H9 (cell line): ENCODE measurements at regions not wholly inside any gene's neighbourhood (a gene's known extent, or its start where the extent isn't known, plus 50 kb on each side); places are given as distances from the start of the nearest gene placed in this dataset.

ENCODE experiments used
- DNase-seq: peaks from one replicate; pipeline ENCODE4 v3.0.0-alpha.2; 2017
- H2AFZ ChIP-seq: one replicate; pipeline ENCODE4 v1.6.1; 2013; ENCODE audit warnings: mild to moderate bottlenecking, low read length, control low read depth, moderate library complexity
- H2AK5ac ChIP-seq: 2 replicates; pipeline ENCODE4 v1.6.1; 2013; ENCODE audit warnings: low read length, control low read depth, mixed read lengths; ENCODE audit not compliant: insufficient read length
- H2BK120ac ChIP-seq: one replicate; pipeline ENCODE4 v1.6.1; 2013; ENCODE audit warnings: low read depth, mild to moderate bottlenecking, low read length, control low read depth, inconsistent platforms; ENCODE audit not compliant: poor library complexity, severe bottlenecking
- H2BK12ac ChIP-seq: 2 replicates; pipeline ENCODE4 v1.6.1; 2013; ENCODE audit warnings: low read length, control low read depth, mixed read lengths, low read depth; ENCODE audit not compliant: insufficient read length
- H2BK15ac ChIP-seq: 2 replicates; pipeline ENCODE4 v1.6.1; 2013; ENCODE audit warnings: low read depth, low read length, control low read depth
- H2BK20ac ChIP-seq: one replicate; pipeline ENCODE4 v1.6.1; 2013; ENCODE audit warnings: low read depth, mild to moderate bottlenecking, low read length, control low read depth, inconsistent platforms; ENCODE audit not compliant: poor library complexity, severe bottlenecking
- H2BK5ac ChIP-seq: 2 replicates; pipeline ENCODE4 v1.6.1; 2013; ENCODE audit warnings: low read length, control low read depth, mixed read lengths; ENCODE audit not compliant: insufficient read length
- H3K14ac ChIP-seq: 2 replicates; pipeline ENCODE4 v1.6.1; 2013; ENCODE audit warnings: low read length, control low read depth; ENCODE audit not compliant: insufficient read depth
- H3K18ac ChIP-seq: 2 replicates; pipeline ENCODE4 v1.6.1; 2013; ENCODE audit warnings: low read depth, mild to moderate bottlenecking, mixed read lengths, low read length, control low read depth; ENCODE audit not compliant: insufficient read length
- H3K23ac ChIP-seq: 2 replicates; pipeline ENCODE4 v1.6.1; 2013; ENCODE audit warnings: low read length, control low read depth, mixed read lengths, low read depth; ENCODE audit not compliant: insufficient read length
- H3K23me2 ChIP-seq: 2 replicates; pipeline ENCODE4 v1.6.1; 2013; ENCODE audit warnings: low read depth, mild to moderate bottlenecking, mixed read lengths, low read length, control low read depth; ENCODE audit not compliant: insufficient read length, poor library complexity, severe bottlenecking
- H3K27ac ChIP-seq: 2 replicates; pipeline ENCODE4 v1.5.1; 2013; ENCODE audit warnings: low read length, control low read depth, mixed read lengths, low read depth; ENCODE audit not compliant: insufficient read length
- H3K27me3 ChIP-seq: 2 replicates; pipeline ENCODE4 v1.6.1; 2013; ENCODE audit warnings: low read length, control low read depth, inconsistent platforms; ENCODE audit not compliant: insufficient read depth
- H3K4ac ChIP-seq: 2 replicates; pipeline ENCODE4 v1.6.1; 2013; ENCODE audit warnings: low read depth, mild to moderate bottlenecking, control low read depth, inconsistent platforms, low read length, moderate library complexity
- H3K4me1 ChIP-seq: 2 replicates; pipeline ENCODE4 v1.6.1; 2013; ENCODE audit warnings: low read length, control low read depth, inconsistent platforms; ENCODE audit not compliant: insufficient read depth
- H3K4me2 ChIP-seq: 2 replicates; pipeline ENCODE4 v1.6.1; 2013; ENCODE audit warnings: low read length, control low read depth, mixed read lengths; ENCODE audit not compliant: insufficient read length, insufficient read depth
- H3K56ac ChIP-seq: 2 replicates; pipeline ENCODE4 v1.6.1; 2013; ENCODE audit warnings: low read depth, mild to moderate bottlenecking, mixed read lengths, low read length, control low read depth; ENCODE audit not compliant: insufficient read length
- H3K79me1 ChIP-seq: 2 replicates; pipeline ENCODE4 v1.6.1; 2013; ENCODE audit warnings: low read depth, mild to moderate bottlenecking, moderate library complexity, low read length, control low read depth, inconsistent platforms; ENCODE audit not compliant: insufficient read depth, poor library complexity, severe bottlenecking
- H3K79me2 ChIP-seq: 2 replicates; pipeline ENCODE4 v1.6.1; 2013; ENCODE audit warnings: low read length, control low read depth, inconsistent platforms; ENCODE audit not compliant: insufficient read depth
- H3K9ac ChIP-seq: 2 replicates; pipeline ENCODE4 v1.6.1; 2013; ENCODE audit warnings: low read length, control low read depth, mixed read lengths; ENCODE audit not compliant: insufficient read length; ENCODE audit errors: extremely low read depth
- H3K9me3 ChIP-seq: one replicate; pipeline ENCODE4 v1.6.1; 2013; ENCODE audit warnings: low read depth, low read length, inconsistent platforms; ENCODE audit not compliant: control insufficient read depth
- H3T11ph ChIP-seq: one replicate; pipeline ENCODE4 v1.6.1; 2013; ENCODE audit warnings: mild to moderate bottlenecking, low read length, control low read depth, inconsistent platforms
- H4K20me1 ChIP-seq: one replicate; pipeline ENCODE4 v1.6.1; 2013; ENCODE audit not compliant: control insufficient read depth, insufficient read length, insufficient read depth
- H4K5ac ChIP-seq: 2 replicates; pipeline ENCODE4 v1.6.1; 2013; ENCODE audit warnings: low read depth, mild to moderate bottlenecking, mixed read lengths, low read length, control low read depth; ENCODE audit not compliant: insufficient read length
- H4K8ac ChIP-seq: replicated peaks from 2 replicates; pipeline ENCODE4 v1.6.1; 2013; ENCODE audit warnings: low read length, control low read depth, mixed read lengths, low read depth; ENCODE audit not compliant: insufficient read length
- H4K91ac ChIP-seq: 2 replicates; pipeline ENCODE4 v1.6.1; 2013; ENCODE audit warnings: low read depth, mild to moderate bottlenecking, moderate library complexity, mixed read lengths, low read length, control low read depth; ENCODE audit not compliant: insufficient read length
- H3K27ac Mint-ChIP-seq, 3 experiments: 2 replicates in 2 of 3; 3 replicates in 1 of 3; pipeline ENCODE4 v1.8.0; 2020 to 2021; ENCODE audit warnings: mixed read lengths in 3 of 3, mild to moderate bottlenecking in 1 of 3, moderate library complexity in 1 of 3
- H3K27me3 Mint-ChIP-seq: 2 replicates; pipeline ENCODE4 v1.8.0; 2021; ENCODE audit warnings: low read depth, mild to moderate bottlenecking, moderate library complexity, mixed read lengths
- H3K36me3 Mint-ChIP-seq, 3 experiments: 2 replicates in 2 of 3; 3 replicates in 1 of 3; pipeline ENCODE4 v1.8.0; 2020 to 2021; ENCODE audit warnings: low read depth in 3 of 3, mixed read lengths in 3 of 3; ENCODE audit not compliant: insufficient read depth in 1 of 3
- H3K4me1 Mint-ChIP-seq, 2 experiments: 2 replicates each; pipeline ENCODE4 v1.8.0; 2020; ENCODE audit warnings: mixed read lengths in 2 of 2
- H3K4me3 Mint-ChIP-seq, 2 experiments: 2 replicates in 1 of 2; 3 replicates in 1 of 2; pipeline ENCODE4 v1.8.0; 2020 to 2021; ENCODE audit warnings: mild to moderate bottlenecking in 2 of 2, mixed read lengths in 2 of 2, moderate library complexity in 1 of 2
- H3K9me3 Mint-ChIP-seq, 2 experiments: 2 replicates in 1 of 2; 3 replicates in 1 of 2; pipeline ENCODE4 v1.8.0; 2020; ENCODE audit warnings: mild to moderate bottlenecking in 2 of 2, mixed read lengths in 2 of 2, moderate library complexity in 1 of 2
- CTCF ChIP-seq: fragments of 200-600 bp; sonication (generic); conservative IDR thresholded peaks from 3 replicates; pipeline ENCODE4 v1.8.0; 2021; ENCODE audit warnings: antibody characterized with exemption, mild to moderate bottlenecking
- WGBS: extraction: QIAGEN DNeasy Blood & Tissue Kit; methylation state at CpG from one replicate; pipeline ENCODE4 v1.1.7; 2013; ENCODE audit warnings: missing lambda C conversion rate, low lambda C conversion rate, mixed read lengths; ENCODE audit not compliant: insufficient read length; ENCODE audit errors: extremely low coverage; 5-methylcytosine and 5-hydroxymethylcytosine counted together

GRCh38 chr16:5861241-5861640, 763.6 kb upstream of the EEF2KMT start:
- Histone ChIP-seq H4K5ac (no peak overlapping the region), H2AFZ (no peak overlapping the region), H4K20me1 (peaks cover 2% of the 10 kb centered on the region), H3K27ac (no peak overlapping the region), H3K23ac (no peak overlapping the region), H2BK5ac (no peak overlapping the region), H3K4me2 (no peak overlapping the region), H3K9ac (no peak overlapping the region), H4K91ac (no peak overlapping the region), H2BK15ac (no peak overlapping the region), H3K14ac (no peak overlapping the region), H3K79me2 (no peaks in the 10 kb centered on the region), H3K27me3 (no peaks in the 10 kb centered on the region), H3K4me1 (peaks cover 7% of the 10 kb centered on the region; the same call in 1 of the 2 replicates), H2BK12ac (no peak overlapping the region), H3K56ac (no peak overlapping the region), H3K9me3 (no peaks in the 10 kb centered on the region), H2BK120ac (no peak overlapping the region), H4K8ac (no peak overlapping the region), H3K23me2 (no peaks in the 10 kb centered on the region), H3K79me1 (no peaks in the 10 kb centered on the region), H3K18ac (no peak overlapping the region), H2BK20ac (no peak overlapping the region), H3K4ac (no peak overlapping the region), H2AK5ac (no peak overlapping the region), H3T11ph (no peak overlapping the region)
- H3K36me3 Mint-ChIP-seq = no peaks in the 10 kb centered on the region; a peak in 2 of 7 replicates
- DNase-seq = no peak
- H3K9me3 Mint-ChIP-seq = no peaks in the 10 kb centered on the region
- peaks cover 23 to 31% of the 10 kb centered on the region in 2 experiments for H3K4me1 Mint-ChIP-seq
- H3K4me3 Mint-ChIP-seq = no peak overlapping the region; a peak in 1 of 5 replicates
- peak overlapping the region in 1 of 3 experiments; percentile 31; a peak in 2 of 7 replicates for H3K27ac Mint-ChIP-seq
- H3K27me3 Mint-ChIP-seq = peaks cover 3% of the 10 kb centered on the region; the same call in 1 of the 2 replicates
- TF ChIP-seq CTCF = no peak
- WGBS = no CpG with 5 or more reads among the region's 5 CpGs
